H1 (cell line): ENCODE measurements at regions not wholly inside any gene's neighbourhood (a gene's known extent, or its start where the extent isn't known, plus 50 kb on each side); places are given as distances from the start of the nearest gene placed in this dataset.

ENCODE experiments used
- CTCF ChIA-PET: fragments of 300-600 bp; sonication (Branson Sonifier 250); formaldehyde crosslinking; loops from one replicate; lab custom pipeline; 2021; ENCODE audit not compliant: partially characterized antibody; lab: Charles Lee
- POLR2A ChIA-PET: fragments of 300-600 bp; sonication (Branson Sonifier 250); formaldehyde crosslinking; loops from one replicate; lab custom pipeline; 2021; ENCODE audit warnings: inconsistent platforms; ENCODE audit not compliant: partially characterized antibody; lab: Charles Lee
- DNase-seq, 2 experiments: peaks; one replicate each; pipeline versions ENCODE4 v3.0.0 to v3.0.0-alpha.2; 2010 to 2022; ENCODE audit warnings: low spot score in 2 of 2, low read depth in 1 of 2, mixed read lengths in 1 of 2
- FAIRE-seq: peaks from 2 replicates; lab custom pipeline; 2011; peaks lifted over from hg19 to GRCh38; lab: Jason Lieb, UNC
- H2AFZ ChIP-seq: 2 replicates; pipeline ENCODE4 v1.8.1; 2012; ENCODE audit warnings: low read length, inconsistent platforms
- H2AK5ac ChIP-seq: 2 replicates; pipeline ENCODE4 v1.6.1; 2013; ENCODE audit warnings: low read depth, low read length
- H2BK120ac ChIP-seq: replicated peaks from 2 replicates; pipeline ENCODE3; 2013; ENCODE audit warnings: low read depth, low read length, inconsistent platforms
- H2BK12ac ChIP-seq: 2 replicates; pipeline ENCODE4 v1.6.1; 2013; ENCODE audit warnings: low read depth, low read length
- H2BK15ac ChIP-seq: 2 replicates; pipeline ENCODE4 v1.6.1; 2013; ENCODE audit warnings: low read length
- H2BK20ac ChIP-seq: 2 replicates; pipeline ENCODE4 v1.6.1; 2013; ENCODE audit warnings: low read length
- H2BK5ac ChIP-seq: 2 replicates; pipeline ENCODE4 v1.6.1; 2013; ENCODE audit warnings: low read depth, low read length
- H3K14ac ChIP-seq: 2 replicates; pipeline ENCODE4 v1.6.1; 2013; ENCODE audit warnings: inconsistent platforms; ENCODE audit not compliant: insufficient read length
- H3K18ac ChIP-seq: 2 replicates; pipeline ENCODE4 v1.6.1; 2013; ENCODE audit warnings: low read length; ENCODE audit errors: extremely low read depth
- H3K23ac ChIP-seq: 2 replicates; pipeline ENCODE4 v1.6.1; 2013; ENCODE audit warnings: inconsistent platforms; ENCODE audit not compliant: insufficient read length
- H3K23me2 ChIP-seq: 2 replicates; pipeline ENCODE4 v1.6.1; 2013; ENCODE audit warnings: low read depth, low read length
- H3K27ac ChIP-seq: 2 replicates; pipeline ENCODE4 v1.6.1; 2011; ENCODE audit warnings: low read depth, low read length, inconsistent platforms
- H3K27me3 ChIP-seq, 4 experiments: replicated peaks in 1 of 4; 1 replicate in 1 of 4; 2 replicates in 3 of 4; pipeline versions ENCODE4 v1.6.1 to v1.8.1; 2011 to 2013; ENCODE audit warnings: low read length in 3 of 4, mild to moderate bottlenecking in 3 of 4, inconsistent platforms in 2 of 4, mixed read lengths in 2 of 4, moderate library complexity in 1 of 4; ENCODE audit not compliant: control insufficient read depth in 3 of 4, insufficient read depth in 3 of 4; ENCODE audit errors: extremely low read depth in 1 of 4
- H3K36me3 ChIP-seq, 4 experiments: 2 replicates each; pipeline versions ENCODE4 v1.6.1 to v1.8.1; 2011 to 2013; ENCODE audit warnings: mild to moderate bottlenecking in 4 of 4, low read length in 3 of 4, moderate library complexity in 2 of 4, control low read depth in 1 of 4, inconsistent platforms in 1 of 4; ENCODE audit not compliant: insufficient read depth in 4 of 4, control insufficient read depth in 2 of 4
- H3K4ac ChIP-seq: replicated peaks from 2 replicates; pipeline ENCODE3; 2013; ENCODE audit warnings: low read length, low read depth, mixed read lengths, inconsistent platforms; ENCODE audit not compliant: insufficient read length
- H3K4me1 ChIP-seq, 4 experiments: replicated peaks in 1 of 4; 1 replicate in 1 of 4; 2 replicates in 3 of 4; pipeline versions ENCODE4 v1.6.1 to v1.8.1; 2011 to 2013; ENCODE audit warnings: low read length in 3 of 4, inconsistent platforms in 2 of 4, mixed read lengths in 1 of 4; ENCODE audit not compliant: insufficient read depth in 4 of 4, control insufficient read depth in 3 of 4
- H3K4me2 ChIP-seq, 2 experiments: 2 replicates each; pipeline versions ENCODE4 v1.6.1 to v1.8.1; 2011 to 2013; ENCODE audit warnings: low read depth in 2 of 2, low read length in 2 of 2, control low read depth in 1 of 2, inconsistent platforms in 1 of 2, mild to moderate bottlenecking in 1 of 2; ENCODE audit not compliant: insufficient read depth in 1 of 2
- H3K4me3 ChIP-seq, 4 experiments: fragments of 200-600, 300-600 bp in 1 of 4; sonication (generic), shearing (Covaris generic), sonication (Bioruptor Twin) in 1 of 4; 2 replicates each; pipeline versions ENCODE4 v1.5.1 to v1.8.1; 2011 to 2016; ENCODE audit warnings: low read length in 4 of 4, low read depth in 3 of 4, control low read depth in 2 of 4, inconsistent platforms in 2 of 4, mild to moderate bottlenecking in 2 of 4, mixed read lengths in 1 of 4, moderate library complexity in 1 of 4; ENCODE audit not compliant: insufficient read depth in 2 of 4; ENCODE audit errors: extremely low read depth in 1 of 4
- H3K56ac ChIP-seq: replicated peaks from 2 replicates; pipeline ENCODE3; 2013; ENCODE audit warnings: low read depth, mild to moderate bottlenecking, mixed read lengths, low read length, inconsistent platforms; ENCODE audit not compliant: insufficient read length
- H3K79me1 ChIP-seq: 2 replicates; pipeline ENCODE4 v1.6.1; 2013; ENCODE audit warnings: low read depth, low read length, control low read depth
- H3K79me2 ChIP-seq, 2 experiments: 2 replicates each; pipeline versions ENCODE4 v1.6.1 to v1.8.1; 2012 to 2013; ENCODE audit warnings: low read length in 2 of 2, mild to moderate bottlenecking in 2 of 2, inconsistent platforms in 1 of 2; ENCODE audit not compliant: insufficient read depth in 2 of 2, control insufficient read depth in 1 of 2
- H3K9ac ChIP-seq, 4 experiments: replicated peaks in 1 of 4; 1 replicate in 1 of 4; 2 replicates in 3 of 4; pipeline versions ENCODE4 v1.6.1 to v1.8.1; 2011 to 2013; ENCODE audit warnings: low read depth in 3 of 4, low read length in 3 of 4, control low read depth in 2 of 4, mild to moderate bottlenecking in 2 of 4, moderate library complexity in 2 of 4, inconsistent platforms in 1 of 4; ENCODE audit errors: extremely low read depth in 1 of 4
- H3K9me3 ChIP-seq, 2 experiments: 2 replicates each; pipeline versions ENCODE4 v1.6.1 to v1.8.1; 2012 to 2013; ENCODE audit warnings: mild to moderate bottlenecking in 2 of 2, moderate library complexity in 2 of 2, control low read depth in 1 of 2, inconsistent platforms in 1 of 2, low read depth in 1 of 2, low read length in 1 of 2, mixed read lengths in 1 of 2; ENCODE audit not compliant: insufficient read depth in 2 of 2
- H4K20me1 ChIP-seq, 2 experiments: replicated peaks in 1 of 2; 2 replicates each; pipeline versions ENCODE3 to v1.8.1; 2011 to 2013; ENCODE audit warnings: inconsistent platforms in 2 of 2, low read length in 2 of 2, mild to moderate bottlenecking in 1 of 2; ENCODE audit not compliant: insufficient read depth in 2 of 2, control insufficient read depth in 1 of 2
- H4K5ac ChIP-seq: 2 replicates; pipeline ENCODE4 v1.6.1; 2013; ENCODE audit warnings: low read length, low read depth, mixed read lengths, inconsistent platforms; ENCODE audit not compliant: insufficient read length
- H4K8ac ChIP-seq: 2 replicates; pipeline ENCODE4 v1.8.0; 2013; ENCODE audit warnings: mild to moderate bottlenecking, moderate library complexity, low read length, inconsistent platforms; ENCODE audit not compliant: insufficient read depth; ENCODE audit errors: extremely low read depth
- H4K91ac ChIP-seq: replicated peaks from 2 replicates; pipeline ENCODE3; 2013; ENCODE audit warnings: low read length, mixed read lengths, inconsistent platforms; ENCODE audit not compliant: insufficient read length
- BACH1 ChIP-seq: IDR thresholded peaks from 2 replicates; pipeline ENCODE4 v1.6.1; 2012; ENCODE audit warnings: low read length, improper control_type of control experiment
- BRCA1 ChIP-seq: IDR thresholded peaks from 2 replicates; pipeline ENCODE4 v1.6.1; 2012; ENCODE audit warnings: low read depth, low read length, improper control_type of control experiment
- CBX5 ChIP-seq: fragments of 300-800, 300-1000 bp; sonication (generic); IDR thresholded peaks from 2 replicates; pipeline ENCODE4 v1.7.1; 2016; ENCODE audit warnings: antibody characterized with exemption, low read length, low read depth
- CHD2 ChIP-seq: IDR thresholded peaks from 2 replicates; pipeline ENCODE4 v1.6.1; 2012; ENCODE audit warnings: low read length, improper control_type of control experiment
- EP300 ChIP-seq, 2 experiments: IDR thresholded peaks; 1 replicate in 1 of 2; 2 replicates in 1 of 2; pipeline ENCODE4 v1.6.1; 2011 to 2012; ENCODE audit warnings: low read depth in 2 of 2, low read length in 2 of 2, mild to moderate bottlenecking in 2 of 2, borderline replicate concordance in 1 of 2, inconsistent platforms in 1 of 2, moderate library complexity in 1 of 2
- HDAC6 ChIP-seq: IDR thresholded peaks from one replicate; pipeline ENCODE4 v1.7.1; 2012; ENCODE audit warnings: low read depth, mild to moderate bottlenecking, inconsistent platforms, low read length, moderate library complexity
- KDM1A ChIP-seq: fragments of 200-600, 300-600 bp; sonication (generic); IDR thresholded peaks from 2 replicates; pipeline ENCODE4 v1.7.1; 2016; ENCODE audit warnings: mild to moderate bottlenecking, low read length, borderline replicate concordance
- NRF1 ChIP-seq: IDR thresholded peaks from 2 replicates; pipeline ENCODE4 v1.6.1; 2011; ENCODE audit warnings: mild to moderate bottlenecking, low read depth, low read length, improper control_type of control experiment
- PHF8 ChIP-seq: fragments of 200-600 bp; sonication (generic); conservative IDR thresholded peaks from 2 replicates; pipeline ENCODE4 v1.7.1; 2012; ENCODE audit warnings: low read depth, mild to moderate bottlenecking, inconsistent platforms, low read length, moderate library complexity
- POLR2A ChIP-seq, 2 experiments: IDR thresholded peaks; 1 replicate in 1 of 2; 2 replicates in 1 of 2; pipeline ENCODE4 v1.6.1; 2011; ENCODE audit warnings: low read depth in 2 of 2, low read length in 2 of 2, mild to moderate bottlenecking in 2 of 2; ENCODE audit errors: control extremely low read depth in 1 of 2
- SP2 ChIP-seq: IDR thresholded peaks from 2 replicates; pipeline ENCODE4 v1.6.1; 2012; ENCODE audit warnings: mild to moderate bottlenecking, low read length, inconsistent platforms
- TAF7 ChIP-seq: optimal IDR thresholded peaks from 2 replicates; pipeline ENCODE3; 2011; ENCODE audit warnings: low read depth, mild to moderate bottlenecking, inconsistent platforms, low read length, moderate library complexity, borderline replicate concordance
- WGBS, 2 experiments: shearing (Covaris generic) in 1 of 2; methylation state at CpG; one replicate each; pipeline versions ENCODE4 v1.1.6 to v1.1.7; 2013 to 2015; ENCODE audit warnings: low lambda C conversion rate in 2 of 2, mixed read lengths in 2 of 2, inconsistent platforms in 1 of 2, low coverage in 1 of 2, missing lambda C conversion rate in 1 of 2; ENCODE audit not compliant: insufficient replicate concordance in 2 of 2, insufficient coverage in 1 of 2, insufficient read length in 1 of 2; ENCODE audit errors: extremely low coverage in 1 of 2, missing lambda C conversion rate in 1 of 2; 5-methylcytosine and 5-hydroxymethylcytosine counted together
- TF ChIP-seq, protein P1 (sequence below), 3 experiments: IDR thresholded peaks; 1 replicate in 2 of 3; 2 replicates in 1 of 3; pipeline versions ENCODE4 v1.5.1 to v1.6.1; 2011; ENCODE audit warnings: low read length in 3 of 3, mild to moderate bottlenecking in 3 of 3, inconsistent platforms in 2 of 3, low read depth in 1 of 3, moderate library complexity in 1 of 3; ENCODE audit not compliant: insufficient read depth in 1 of 3; ENCODE audit errors: control extremely low read depth in 1 of 3

DNA sequence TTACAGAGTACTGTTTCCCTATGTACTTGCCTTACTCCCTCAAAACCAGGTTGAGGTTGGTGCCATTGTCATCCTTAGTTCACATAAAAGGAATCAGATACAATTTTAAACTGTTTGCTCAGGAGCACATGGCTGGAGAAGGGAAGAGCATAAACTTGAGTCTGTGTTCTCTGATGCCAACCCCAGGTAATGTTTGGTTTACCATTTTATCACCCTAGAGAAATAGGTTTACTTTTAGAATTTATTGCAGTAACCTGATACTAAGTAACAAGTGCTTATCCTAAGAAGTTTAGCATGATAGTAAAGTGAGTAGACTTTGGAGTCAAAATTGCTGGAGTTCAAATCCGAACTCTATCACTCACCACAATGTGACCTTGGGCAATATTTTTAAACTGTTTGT is 86.3 kb downstream of the RFPL4B start:
- H2AFZ ChIP-seq = 0 out of 2 replicates have a peak overlapping the region, but pooled peaks have one; percentile 14
- no peak for FAIRE-seq
- CTCF ChIA-PET = no interaction called here
- TF ChIP-seq PHF8 (no peak), HDAC6 (no peak), KDM1A (no peak), BRCA1 (no peak), BACH1 (no peak), SP2 (no peak), NRF1 (no peak), EP300 (IDR thresholded peaks at IDR 0.05; ENCODE audit: borderline replicate concordance in 1 of 2, low read depth in 2 of 2, low read length in 2 of 2) (no peak), POLR2A (IDR thresholded peaks at IDR 0.05; ENCODE audit: control extremely low read depth in 1 of 2, low read depth in 2 of 2, low read length in 2 of 2) (no peak), TAF7 (no peak), CHD2 (no peak), CBX5 (no peak)
- TF ChIP-seq, protein P1, sequence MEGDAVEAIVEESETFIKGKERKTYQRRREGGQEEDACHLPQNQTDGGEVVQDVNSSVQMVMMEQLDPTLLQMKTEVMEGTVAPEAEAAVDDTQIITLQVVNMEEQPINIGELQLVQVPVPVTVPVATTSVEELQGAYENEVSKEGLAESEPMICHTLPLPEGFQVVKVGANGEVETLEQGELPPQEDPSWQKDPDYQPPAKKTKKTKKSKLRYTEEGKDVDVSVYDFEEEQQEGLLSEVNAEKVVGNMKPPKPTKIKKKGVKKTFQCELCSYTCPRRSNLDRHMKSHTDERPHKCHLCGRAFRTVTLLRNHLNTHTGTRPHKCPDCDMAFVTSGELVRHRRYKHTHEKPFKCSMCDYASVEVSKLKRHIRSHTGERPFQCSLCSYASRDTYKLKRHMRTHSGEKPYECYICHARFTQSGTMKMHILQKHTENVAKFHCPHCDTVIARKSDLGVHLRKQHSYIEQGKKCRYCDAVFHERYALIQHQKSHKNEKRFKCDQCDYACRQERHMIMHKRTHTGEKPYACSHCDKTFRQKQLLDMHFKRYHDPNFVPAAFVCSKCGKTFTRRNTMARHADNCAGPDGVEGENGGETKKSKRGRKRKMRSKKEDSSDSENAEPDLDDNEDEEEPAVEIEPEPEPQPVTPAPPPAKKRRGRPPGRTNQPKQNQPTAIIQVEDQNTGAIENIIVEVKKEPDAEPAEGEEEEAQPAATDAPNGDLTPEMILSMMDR (IDR thresholded peaks at IDR 0.05; ENCODE audit: control extremely low read depth in 1 of 3, insufficient read depth in 1 of 3, low read depth in 1 of 3, low read length in 3 of 3) = no peak

More for the DNA sequence above, 86.3 kb downstream of the RFPL4B start:
- no peak overlapping the region for H2BK5ac ChIP-seq
- 86% methylated on average over 1 of the region's 1 CpG; no CpG with 5 or more reads in 1 of the 2 experiments for WGBS, 2 experiments
- no peak overlapping the region for H3K4ac ChIP-seq
- no peak overlapping the region for H4K5ac ChIP-seq
- no peaks in the 10 kb centered on the region for H3K9me3 ChIP-seq
- no peak overlapping the region for H4K8ac ChIP-seq
- H2AK5ac ChIP-seq = no peak overlapping the region
- H3K4me3 ChIP-seq = no peak overlapping the region
- POLR2A ChIA-PET = no interaction called here
- DNase-seq = no peak
- H3K4me1 ChIP-seq = peaks cover 0 to 3% (median 0%) of the 10 kb centered on the region in 4 experiments; a peak in 1 of 7 replicates
- H4K20me1 ChIP-seq = no peaks in the 10 kb centered on the region
- H4K91ac ChIP-seq = no peak overlapping the region
- H3K27ac ChIP-seq = no peak overlapping the region
- H2BK20ac ChIP-seq = no peak overlapping the region
- H3K36me3 ChIP-seq = no peaks in the 10 kb centered on the region
- H3K18ac ChIP-seq = no peak overlapping the region
- H3K23ac ChIP-seq = no peak overlapping the region
- H3K14ac ChIP-seq = no peak overlapping the region
- no peak overlapping the region for H2BK12ac ChIP-seq
- H3K56ac ChIP-seq = no peak overlapping the region
- no peaks in the 10 kb centered on the region for H3K23me2 ChIP-seq
- H3K79me1 ChIP-seq = no peaks in the 10 kb centered on the region
- H2BK120ac ChIP-seq = no peak overlapping the region
- no peak overlapping the region for H3K4me2 ChIP-seq
- H3K79me2 ChIP-seq = no peaks in the 10 kb centered on the region
- no peak overlapping the region for H2BK15ac ChIP-seq
- no peaks in the 10 kb centered on the region for H3K27me3 ChIP-seq
- H3K9ac ChIP-seq = no peak overlapping the region
